Stomach (tissue), 4 donors: ENCODE measurements at regions not wholly inside any gene's neighbourhood (a gene's known extent, or its start where the extent isn't known, plus 50 kb on each side); places are given as distances from the start of the nearest gene placed in this dataset.

Experiments used
- CTCF ChIP-seq, 7 experiments: fragments of 450-650 bp in 4 of 7; fragments of 200-600 bp in 3 of 7; sonication (generic) in 3 of 7; IDR thresholded peaks; one replicate each; pipeline ENCODE4 v1.5.1; 2016 to 2019; ENCODE audit warnings: antibody characterized with exemption in 7 of 7, control low read depth in 2 of 7, mild to moderate bottlenecking in 1 of 7
- EP300 ChIP-seq: sonication (generic); formaldehyde crosslinking; IDR thresholded peaks from one replicate; pipeline ENCODE4 v1.6.1; 2017; ENCODE audit warnings: antibody characterized with exemption
- POLR2A ChIP-seq, 4 donors: fragments of 450-650 bp; IDR thresholded peaks; one replicate each; pipeline ENCODE4 v1.6.1; 2016; ENCODE audit warnings: antibody characterized with exemption in 4 of 4, control low read depth in 2 of 4, mild to moderate bottlenecking in 1 of 4, moderate library complexity in 1 of 4
- POLR2AphosphoS5 ChIP-seq, 3 donors: sonication (generic); formaldehyde crosslinking; IDR thresholded peaks; one replicate each; pipeline ENCODE4 v1.6.1; 2016; ENCODE audit warnings: antibody characterized with exemption in 3 of 3

- TF ChIP-seq CTCF (IDR thresholded peaks at IDR 0.05) (no peak), POLR2AphosphoS5 (IDR thresholded peaks at IDR 0.05) (no peak), EP300 (no peak), POLR2A (IDR thresholded peaks at IDR 0.05) (no peak)
These were observed 564.2 kb downstream of the PTPRU start for GRCh38 chr1:29800522-29800956.
